GM23338 (cell line): ENCODE measurements at regions not wholly inside any gene's neighbourhood (a gene's known extent, or its start where the extent isn't known, plus 50 kb on each side); places are given as distances from the start of the nearest gene placed in this dataset.

Experiments
- ATAC-seq: fragments of 200-7000 bp; cut with Tn5 transposase; 3 replicates; pipeline ENCODE4 v1.9.1; 2020
- DNase-seq: peaks from one replicate; pipeline ENCODE4 v3.0.0-alpha.2; 2015; ENCODE audit warnings: low spot score
- H2AFZ ChIP-seq: fragments of 200-600 bp; sonication (generic); 2 replicates; pipeline ENCODE4 v1.8.0; 2016; ENCODE audit warnings: antibody characterized with exemption, mild to moderate bottlenecking, moderate library complexity
- H3F3A ChIP-seq: fragments of 200-600 bp; sonication (generic); replicated peaks from 2 replicates; pipeline ENCODE4 v1.8.0; 2017; ENCODE audit warnings: antibody characterized with exemption, mixed run types, low read depth
- H3K27ac ChIP-seq: fragments of 200-600 bp; sonication (generic); 2 replicates; pipeline ENCODE4 v1.6.1; 2016; ENCODE audit warnings: low read depth
- H3K27me3 ChIP-seq: fragments of 200-600 bp; sonication (generic); 2 replicates; pipeline ENCODE4 v1.8.0; 2016; ENCODE audit warnings: mild to moderate bottlenecking, mixed run types, moderate library complexity; ENCODE audit not compliant: insufficient read depth
- H3K36me3 ChIP-seq: fragments of 200-600 bp; sonication (generic); 2 replicates; pipeline ENCODE4 v1.8.0; 2016; ENCODE audit warnings: mild to moderate bottlenecking; ENCODE audit not compliant: insufficient read depth
- H3K4me1 ChIP-seq: fragments of 200-600 bp; sonication (generic); 2 replicates; pipeline ENCODE4 v1.8.0; 2016; ENCODE audit warnings: mild to moderate bottlenecking, moderate library complexity; ENCODE audit not compliant: insufficient read depth
- H3K4me2 ChIP-seq: fragments of 200-600 bp; sonication (generic); 2 replicates; pipeline ENCODE4 v1.7.1; 2017; ENCODE audit warnings: mixed run types
- H3K4me3 ChIP-seq: fragments of 200-600 bp; sonication (generic); 2 replicates; pipeline ENCODE4 v1.6.1; 2016; ENCODE audit warnings: mixed run types
- H3K79me2 ChIP-seq: fragments of 200-600 bp; sonication (generic); replicated peaks from 2 replicates; pipeline ENCODE4 v1.8.0; 2017; ENCODE audit warnings: mild to moderate bottlenecking; ENCODE audit not compliant: insufficient read depth
- H3K9me2 ChIP-seq: fragments of 200-600 bp; sonication (generic); 2 replicates; pipeline ENCODE4 v1.8.0; 2017; ENCODE audit not compliant: insufficient read depth
- H4K20me1 ChIP-seq: fragments of 200-600 bp; sonication (generic); replicated peaks from 2 replicates; pipeline ENCODE4 v1.8.0; 2017; ENCODE audit warnings: mild to moderate bottlenecking; ENCODE audit not compliant: insufficient read depth
- H3K27ac Mint-ChIP-seq: 2 replicates; pipeline ENCODE4 v1.8.0; 2020; ENCODE audit warnings: inconsistent platforms, mild to moderate bottlenecking, moderate library complexity, mixed read lengths
- H3K27me3 Mint-ChIP-seq: 3 replicates; pipeline ENCODE4 v1.8.0; 2022; ENCODE audit warnings: low read depth, mild to moderate bottlenecking, moderate library complexity, mixed read lengths, inconsistent platforms; ENCODE audit not compliant: insufficient read depth, poor library complexity
- H3K36me3 Mint-ChIP-seq: 3 replicates; pipeline ENCODE4 v1.8.0; 2021; ENCODE audit warnings: low read depth, mild to moderate bottlenecking, inconsistent platforms, moderate library complexity, mixed read lengths
- H3K4me1 Mint-ChIP-seq: 3 replicates; pipeline ENCODE4 v1.8.0; 2020; ENCODE audit warnings: mild to moderate bottlenecking, inconsistent platforms, mixed read lengths
- H3K4me3 Mint-ChIP-seq: 3 replicates; pipeline ENCODE4 v1.8.0; 2021; ENCODE audit warnings: moderate library complexity, mild to moderate bottlenecking, inconsistent platforms, mixed read lengths
- H3K9me3 Mint-ChIP-seq: 3 replicates; pipeline ENCODE4 v1.8.0; 2020; ENCODE audit warnings: moderate library complexity, mild to moderate bottlenecking, inconsistent platforms, mixed read lengths
- CREB1 ChIP-seq: fragments of 250-450 bp; sonication (Bioruptor Pico); IDR thresholded peaks from 2 replicates; pipeline ENCODE4 v1.5.0; 2020; ENCODE audit warnings: low read depth, mild to moderate bottlenecking, moderate library complexity
- ETS1 ChIP-seq: IDR thresholded peaks from 2 replicates; pipeline ENCODE4 v1.6.1; 2016; ENCODE audit warnings: antibody characterized with exemption
- EZH2 ChIP-seq: fragments of 200-600 bp; sonication (generic); IDR thresholded peaks from one replicate; pipeline ENCODE4 v1.8.0; 2017; ENCODE audit warnings: antibody characterized with exemption, mild to moderate bottlenecking, low read depth; ENCODE audit not compliant: unreplicated experiment
- EZH2phosphoT487 ChIP-seq: fragments of 200-600 bp; sonication (generic); IDR thresholded peaks from one replicate; pipeline ENCODE4 v1.8.1; 2018; ENCODE audit warnings: antibody characterized with exemption; ENCODE audit not compliant: unreplicated experiment
- JUNB ChIP-seq: IDR thresholded peaks from one replicate; pipeline ENCODE4 v1.6.1; 2016; ENCODE audit warnings: antibody characterized with exemption; ENCODE audit not compliant: unreplicated experiment
- NANOG ChIP-seq: IDR thresholded peaks from 2 replicates; pipeline ENCODE4 v1.6.1; 2016; ENCODE audit warnings: antibody characterized with exemption, borderline replicate concordance
- POLR2AphosphoS5 ChIP-seq: IDR thresholded peaks from 2 replicates; pipeline ENCODE4 v1.6.1; 2016; ENCODE audit warnings: antibody characterized with exemption, low read depth
- REST ChIP-seq: IDR thresholded peaks from one replicate; pipeline ENCODE4 v1.6.1; 2018; ENCODE audit warnings: antibody characterized with exemption; ENCODE audit not compliant: unreplicated experiment
- STAT1 ChIP-seq: IDR thresholded peaks from one replicate; pipeline ENCODE4 v1.6.1; 2016; ENCODE audit warnings: antibody characterized with exemption; ENCODE audit not compliant: unreplicated experiment
- ZNF114 ChIP-seq: fragments of 250-450 bp; sonication (Bioruptor Pico); IDR thresholded peaks from 2 replicates; pipeline ENCODE4 v1.5.0; 2020; ENCODE audit warnings: mild to moderate bottlenecking, moderate library complexity
- ZNF331 ChIP-seq: fragments of 250-450 bp; sonication (Bioruptor Pico); IDR thresholded peaks from 2 replicates; pipeline ENCODE4 v1.5.0; 2020; ENCODE audit warnings: low read depth, mild to moderate bottlenecking, moderate library complexity
- ZNF462 ChIP-seq: fragments of 250-450 bp; sonication (Bioruptor Pico); IDR thresholded peaks from 2 replicates; pipeline ENCODE4 v1.5.0; 2020; ENCODE audit warnings: mild to moderate bottlenecking, moderate library complexity
- TF ChIP-seq, protein P1 (sequence below), 2 experiments: fragments of 200-600 bp in 1 of 2; sonication (generic) in 1 of 2; conservative IDR thresholded peaks; 2 replicates each; pipeline versions ENCODE4 v1.5.1 to v1.6.1; 2016 to 2017; ENCODE audit warnings: antibody characterized with exemption in 2 of 2, low read depth in 2 of 2, mild to moderate bottlenecking in 2 of 2, moderate library complexity in 1 of 2

DNA sequence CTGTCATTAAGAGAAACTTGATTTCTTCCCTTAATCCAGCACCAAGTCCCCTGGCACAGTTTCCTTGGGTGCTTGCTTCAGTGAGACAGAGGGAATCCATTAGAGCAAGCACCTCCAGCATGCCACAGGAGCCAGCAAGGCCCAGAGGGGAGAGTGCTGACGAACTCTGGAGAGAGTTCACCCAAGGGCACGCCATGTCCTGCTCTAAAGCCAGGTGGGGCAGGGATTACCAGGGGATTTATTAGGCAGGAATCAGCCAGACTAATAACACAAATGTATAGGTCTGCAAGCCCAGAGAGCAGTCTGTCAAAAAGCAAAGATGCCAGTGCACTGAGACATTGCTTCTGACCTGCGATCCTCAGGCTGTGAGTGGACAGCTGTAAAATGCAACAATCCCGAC lies 155.4 kb upstream of the SYNDIG1 start:
- H3K36me3 ChIP-seq: no peaks in the 10 kb centered on the region
- Mint-ChIP-seq H3K4me3 (no peak overlapping the region), H3K36me3 (no peaks in the 10 kb centered on the region), H3K27me3 (no peaks in the 10 kb centered on the region), H3K9me3 (no peaks in the 10 kb centered on the region), H3K27ac (no peak overlapping the region), H3K4me1 (no peaks in the 10 kb centered on the region)
- TF ChIP-seq ZNF114 (CRISPR knock-in tag): no peak
- no peak for TF ChIP-seq POLR2AphosphoS5
- TF ChIP-seq ZNF462 (CRISPR knock-in tag): no peak
- TF ChIP-seq ETS1: no peak
- no peak for TF ChIP-seq CREB1
- TF ChIP-seq, protein P1, sequence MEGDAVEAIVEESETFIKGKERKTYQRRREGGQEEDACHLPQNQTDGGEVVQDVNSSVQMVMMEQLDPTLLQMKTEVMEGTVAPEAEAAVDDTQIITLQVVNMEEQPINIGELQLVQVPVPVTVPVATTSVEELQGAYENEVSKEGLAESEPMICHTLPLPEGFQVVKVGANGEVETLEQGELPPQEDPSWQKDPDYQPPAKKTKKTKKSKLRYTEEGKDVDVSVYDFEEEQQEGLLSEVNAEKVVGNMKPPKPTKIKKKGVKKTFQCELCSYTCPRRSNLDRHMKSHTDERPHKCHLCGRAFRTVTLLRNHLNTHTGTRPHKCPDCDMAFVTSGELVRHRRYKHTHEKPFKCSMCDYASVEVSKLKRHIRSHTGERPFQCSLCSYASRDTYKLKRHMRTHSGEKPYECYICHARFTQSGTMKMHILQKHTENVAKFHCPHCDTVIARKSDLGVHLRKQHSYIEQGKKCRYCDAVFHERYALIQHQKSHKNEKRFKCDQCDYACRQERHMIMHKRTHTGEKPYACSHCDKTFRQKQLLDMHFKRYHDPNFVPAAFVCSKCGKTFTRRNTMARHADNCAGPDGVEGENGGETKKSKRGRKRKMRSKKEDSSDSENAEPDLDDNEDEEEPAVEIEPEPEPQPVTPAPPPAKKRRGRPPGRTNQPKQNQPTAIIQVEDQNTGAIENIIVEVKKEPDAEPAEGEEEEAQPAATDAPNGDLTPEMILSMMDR (conservative IDR thresholded peaks at IDR 0.05; ENCODE audit: low read depth in 2 of 2): no peak
- no peak for TF ChIP-seq STAT1
- no peak for TF ChIP-seq NANOG
- no peak for TF ChIP-seq ZNF331 (CRISPR knock-in tag)
- no peak for TF ChIP-seq EZH2
- TF ChIP-seq REST: no peak
- no peak for TF ChIP-seq JUNB
- no peak for TF ChIP-seq EZH2phosphoT487
- H3K27me3 ChIP-seq: no peaks in the 10 kb centered on the region
- H3K4me3 ChIP-seq: no peak overlapping the region
- H3K4me1 ChIP-seq: no peaks in the 10 kb centered on the region
- H3K4me2 ChIP-seq: no peak overlapping the region
- no peak overlapping the region for H2AFZ ChIP-seq
- H3F3A ChIP-seq: no peaks in the 10 kb centered on the region
- no peak for ATAC-seq
- no peaks in the 10 kb centered on the region for H3K79me2 ChIP-seq
- no peak for DNase-seq
- H3K27ac ChIP-seq: no peak overlapping the region
- H4K20me1 ChIP-seq: no peaks in the 10 kb centered on the region
- H3K9me2 ChIP-seq: peaks cover 8% of the 10 kb centered on the region; the same call in 1 of the 2 replicates
